GM12865 (cell line): ENCODE measurements at regions not wholly inside any gene's neighbourhood (a gene's known extent, or its start where the extent isn't known, plus 50 kb on each side); places are given as distances from the start of the nearest gene placed in this dataset.

Experiments used
- DNase-seq: peaks from one replicate; pipeline ENCODE4 v3.0.0; 2010; ENCODE audit warnings: low read depth
- H3K4me3 ChIP-seq: 2 replicates; pipeline ENCODE4 v1.5.1; 2011; ENCODE audit warnings: mild to moderate bottlenecking, low read depth, low read length, control low read depth
- TF ChIP-seq, protein P1 (sequence below): IDR thresholded peaks from 2 replicates; pipeline ENCODE4 v1.5.1; 2011; ENCODE audit warnings: low read length, control low read depth, low read depth, inconsistent platforms; ENCODE audit not compliant: insufficient read depth; ENCODE audit errors: missing control alignments

DNA sequence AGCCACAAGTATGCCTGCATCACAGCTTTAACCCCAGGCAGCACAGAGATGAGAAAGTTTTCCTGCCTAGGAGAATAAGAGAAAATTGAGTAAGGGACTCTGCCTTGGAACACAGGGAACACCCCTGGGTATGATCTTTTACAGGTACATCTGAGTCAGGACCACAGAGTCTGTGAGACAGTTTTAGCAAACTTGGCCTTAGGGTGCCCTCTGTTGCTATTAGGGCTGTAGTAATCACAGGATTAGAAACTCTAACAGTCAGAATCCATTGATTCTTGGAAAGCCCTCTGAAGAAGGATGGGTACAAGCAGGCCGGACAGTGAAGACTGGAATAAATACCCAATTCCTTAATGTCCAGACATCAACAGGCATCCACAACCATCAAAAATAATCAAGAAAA lies 989.5 kb upstream of the CDH9 start:
- TF ChIP-seq, protein P1, sequence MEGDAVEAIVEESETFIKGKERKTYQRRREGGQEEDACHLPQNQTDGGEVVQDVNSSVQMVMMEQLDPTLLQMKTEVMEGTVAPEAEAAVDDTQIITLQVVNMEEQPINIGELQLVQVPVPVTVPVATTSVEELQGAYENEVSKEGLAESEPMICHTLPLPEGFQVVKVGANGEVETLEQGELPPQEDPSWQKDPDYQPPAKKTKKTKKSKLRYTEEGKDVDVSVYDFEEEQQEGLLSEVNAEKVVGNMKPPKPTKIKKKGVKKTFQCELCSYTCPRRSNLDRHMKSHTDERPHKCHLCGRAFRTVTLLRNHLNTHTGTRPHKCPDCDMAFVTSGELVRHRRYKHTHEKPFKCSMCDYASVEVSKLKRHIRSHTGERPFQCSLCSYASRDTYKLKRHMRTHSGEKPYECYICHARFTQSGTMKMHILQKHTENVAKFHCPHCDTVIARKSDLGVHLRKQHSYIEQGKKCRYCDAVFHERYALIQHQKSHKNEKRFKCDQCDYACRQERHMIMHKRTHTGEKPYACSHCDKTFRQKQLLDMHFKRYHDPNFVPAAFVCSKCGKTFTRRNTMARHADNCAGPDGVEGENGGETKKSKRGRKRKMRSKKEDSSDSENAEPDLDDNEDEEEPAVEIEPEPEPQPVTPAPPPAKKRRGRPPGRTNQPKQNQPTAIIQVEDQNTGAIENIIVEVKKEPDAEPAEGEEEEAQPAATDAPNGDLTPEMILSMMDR: no peak
- no peak overlapping the region for H3K4me3 ChIP-seq
- no peak for DNase-seq

DNA sequence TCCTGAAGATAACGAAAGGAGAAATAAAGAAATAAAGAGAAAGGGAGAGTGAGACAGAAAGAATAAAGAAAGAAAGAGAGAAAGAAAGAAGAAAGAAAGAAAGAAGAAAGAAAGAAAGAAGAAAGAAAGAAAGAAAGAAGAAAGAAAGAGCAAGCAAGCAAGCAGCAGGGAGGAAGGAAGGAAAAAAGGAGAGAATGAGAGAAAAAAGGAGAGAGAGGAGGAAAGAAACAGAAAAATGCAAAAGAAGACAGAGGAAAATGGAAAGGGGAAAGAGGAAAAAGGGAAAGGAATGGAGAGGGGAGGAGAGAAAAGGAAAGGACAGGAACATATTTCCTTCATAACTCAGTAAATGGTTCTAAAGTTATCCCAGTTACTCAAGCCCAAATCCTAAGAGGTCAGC lies 978.8 kb upstream of the CDH9 start:
- DNase-seq: no peak
- H3K4me3 ChIP-seq: no peak overlapping the region
- TF ChIP-seq, protein P1: no peak

DNA sequence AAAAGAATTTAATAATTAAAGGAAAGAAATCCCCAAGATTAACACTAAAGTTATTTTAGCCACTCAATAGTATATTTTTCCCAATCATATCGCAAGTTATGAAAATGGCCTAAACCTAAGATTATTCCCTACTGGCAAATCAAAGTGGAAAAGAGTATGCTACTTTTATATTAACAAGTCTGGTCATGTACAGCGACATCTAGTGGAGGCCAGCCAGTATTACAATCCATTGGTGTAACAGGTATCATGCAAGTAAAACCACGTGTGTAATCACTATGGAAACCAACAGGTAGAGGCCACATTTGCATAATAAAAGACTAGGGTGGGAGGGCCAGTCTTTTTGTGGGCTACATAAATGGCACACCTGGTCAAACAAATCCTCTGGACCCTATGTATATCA lies 976.4 kb upstream of the CDH9 start:
- no peak overlapping the region for H3K4me3 ChIP-seq
- DNase-seq: peak; percentile 5
- TF ChIP-seq, protein P1: peak; percentile 42

DNA sequence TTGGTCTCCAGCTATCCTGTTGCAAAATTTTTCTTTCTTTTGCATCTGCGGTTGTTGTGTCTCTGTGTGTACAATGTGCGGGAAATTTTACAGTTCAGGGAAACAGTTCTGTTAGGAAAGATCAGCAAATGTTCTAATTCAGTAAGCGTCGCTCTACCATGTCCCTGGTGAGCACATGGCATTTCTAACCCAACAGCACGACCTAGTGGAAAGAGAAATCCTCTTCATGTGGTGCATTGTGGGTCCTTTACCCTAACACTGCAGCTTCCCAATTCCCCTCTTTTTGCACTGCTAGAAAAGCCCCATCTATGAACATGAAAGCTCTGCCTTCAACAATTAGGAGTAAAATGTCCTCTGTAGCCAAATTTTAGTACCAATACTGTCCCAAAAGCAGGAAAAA lies 974.2 kb upstream of the CDH9 start:
- H3K4me3 ChIP-seq: no peak overlapping the region
- TF ChIP-seq, protein P1: no peak
- no peak for DNase-seq

DNA sequence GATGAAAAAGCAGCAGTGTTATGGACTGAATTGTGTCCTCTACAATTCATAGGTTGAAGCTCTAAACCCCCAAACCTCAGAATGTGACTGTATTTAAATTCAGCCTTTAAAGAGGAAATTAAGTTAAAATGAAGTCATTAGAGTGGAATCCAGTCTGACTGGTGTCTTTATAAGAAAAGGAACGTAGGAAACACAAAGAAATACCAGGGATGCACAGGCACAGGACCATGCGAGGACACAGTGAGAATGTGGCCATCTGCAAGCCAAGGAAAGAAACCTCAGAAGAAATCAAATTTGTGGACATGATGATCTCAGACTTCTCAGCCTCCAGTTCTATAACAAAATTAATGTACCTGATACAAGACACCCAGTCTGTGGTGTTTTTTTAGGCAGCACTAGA lies 971.2 kb upstream of the CDH9 start:
- TF ChIP-seq, protein P1: no peak
- no peak overlapping the region for H3K4me3 ChIP-seq
- DNase-seq: no peak

DNA sequence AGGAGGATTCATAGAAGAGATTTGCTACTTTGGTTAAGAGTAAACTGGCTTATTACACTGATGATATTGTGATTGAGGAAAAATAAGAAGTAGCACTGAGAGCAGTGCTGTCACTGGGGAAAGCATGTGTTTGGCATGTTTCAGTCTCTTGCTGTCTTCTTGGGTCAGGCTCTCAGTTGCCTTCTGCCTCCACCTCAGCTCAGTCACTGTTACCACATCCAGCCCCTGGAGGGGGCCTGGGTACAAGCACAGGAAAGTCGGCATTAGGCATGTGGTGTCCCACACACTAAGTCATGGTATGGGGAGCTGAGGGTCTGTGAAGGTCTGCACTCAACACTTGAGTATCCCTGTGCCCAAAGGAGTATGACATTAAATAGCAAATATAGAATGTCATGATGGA lies 958.3 kb upstream of the CDH9 start:
- TF ChIP-seq, protein P1: no peak
- H3K4me3 ChIP-seq: no peak overlapping the region
- DNase-seq: no peak

DNA sequence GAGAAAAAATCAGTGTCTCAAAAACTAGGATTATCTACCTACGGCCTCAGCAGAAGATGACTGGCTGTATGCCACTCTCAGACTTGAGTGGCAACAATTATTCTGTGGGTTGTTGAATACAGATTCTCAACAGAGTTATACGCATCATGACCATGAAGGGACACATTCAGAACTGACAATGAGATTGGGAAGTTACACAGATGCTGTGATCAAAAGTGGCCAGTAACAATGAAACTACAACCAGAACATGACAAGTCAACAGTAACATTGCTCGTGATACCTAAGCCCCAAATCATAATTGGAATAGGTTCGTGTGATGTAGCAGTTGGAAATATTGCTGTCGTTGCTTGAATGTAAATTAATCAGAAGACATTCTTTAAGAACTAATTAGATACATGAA lies 957.5 kb upstream of the CDH9 start:
- DNase-seq: no peak
- no peak overlapping the region for H3K4me3 ChIP-seq
- TF ChIP-seq, protein P1: no peak
